Cardiac muscle cell (in vitro differentiated cells and primary cell): ENCODE measurements at regions not wholly inside any gene's neighbourhood (a gene's known extent, or its start where the extent isn't known, plus 50 kb on each side); places are given as distances from the start of the nearest gene placed in this dataset.

Experiments used
- DNase-seq, 2 donors: peaks; one replicate each; pipeline versions ENCODE4 v3.0.0 to v3.0.0-alpha.2; 2010 to 2017; ENCODE audit warnings: low read depth in 1 of 2, low spot score in 1 of 2
- H3K27ac ChIP-seq: fragments of 200-600 bp; sonication (generic); 2 replicates; pipeline ENCODE4 v1.5.1; 2016
- H3K27me3 ChIP-seq: fragments of 200-600 bp; sonication (generic); 2 replicates; pipeline ENCODE4 v1.6.0; 2016; ENCODE audit warnings: control low read depth
- H3K36me3 ChIP-seq: fragments of 200-600 bp; sonication (generic); 2 replicates; pipeline ENCODE4 v1.5.1; 2016; ENCODE audit warnings: control low read depth
- H3K4me1 ChIP-seq: fragments of 200-600 bp; sonication (generic); 2 replicates; pipeline ENCODE4 v1.8.1; 2017; ENCODE audit warnings: low read depth, mild to moderate bottlenecking, mixed run types
- H3K4me3 ChIP-seq: fragments of 200-600 bp; sonication (generic); 2 replicates; pipeline ENCODE4 v1.5.1; 2016; ENCODE audit warnings: mild to moderate bottlenecking
- H3K9me3 ChIP-seq: fragments of 200-600 bp; sonication (generic); 2 replicates; pipeline ENCODE4 v1.5.1; 2017; ENCODE audit warnings: low read depth, mild to moderate bottlenecking, control low read depth
- TF ChIP-seq, protein P1 (sequence below): IDR thresholded peaks from 2 replicates; pipeline ENCODE4 v1.5.1; 2012; ENCODE audit warnings: low read depth, mild to moderate bottlenecking, low read length

- TF ChIP-seq, protein P1, sequence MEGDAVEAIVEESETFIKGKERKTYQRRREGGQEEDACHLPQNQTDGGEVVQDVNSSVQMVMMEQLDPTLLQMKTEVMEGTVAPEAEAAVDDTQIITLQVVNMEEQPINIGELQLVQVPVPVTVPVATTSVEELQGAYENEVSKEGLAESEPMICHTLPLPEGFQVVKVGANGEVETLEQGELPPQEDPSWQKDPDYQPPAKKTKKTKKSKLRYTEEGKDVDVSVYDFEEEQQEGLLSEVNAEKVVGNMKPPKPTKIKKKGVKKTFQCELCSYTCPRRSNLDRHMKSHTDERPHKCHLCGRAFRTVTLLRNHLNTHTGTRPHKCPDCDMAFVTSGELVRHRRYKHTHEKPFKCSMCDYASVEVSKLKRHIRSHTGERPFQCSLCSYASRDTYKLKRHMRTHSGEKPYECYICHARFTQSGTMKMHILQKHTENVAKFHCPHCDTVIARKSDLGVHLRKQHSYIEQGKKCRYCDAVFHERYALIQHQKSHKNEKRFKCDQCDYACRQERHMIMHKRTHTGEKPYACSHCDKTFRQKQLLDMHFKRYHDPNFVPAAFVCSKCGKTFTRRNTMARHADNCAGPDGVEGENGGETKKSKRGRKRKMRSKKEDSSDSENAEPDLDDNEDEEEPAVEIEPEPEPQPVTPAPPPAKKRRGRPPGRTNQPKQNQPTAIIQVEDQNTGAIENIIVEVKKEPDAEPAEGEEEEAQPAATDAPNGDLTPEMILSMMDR: no peak
- H3K4me3 ChIP-seq: no peak overlapping the region
- no peaks in the 10 kb centered on the region for H3K9me3 ChIP-seq
- no peak for DNase-seq
- no peak overlapping the region for H3K27ac ChIP-seq
- no peaks in the 10 kb centered on the region for H3K27me3 ChIP-seq
- no peaks in the 10 kb centered on the region for H3K36me3 ChIP-seq
- H3K4me1 ChIP-seq: no peaks in the 10 kb centered on the region
Observed at GRCh38 chr4:43282534-43282933, 390.0 kb downstream of the GRXCR1 start.

DNA sequence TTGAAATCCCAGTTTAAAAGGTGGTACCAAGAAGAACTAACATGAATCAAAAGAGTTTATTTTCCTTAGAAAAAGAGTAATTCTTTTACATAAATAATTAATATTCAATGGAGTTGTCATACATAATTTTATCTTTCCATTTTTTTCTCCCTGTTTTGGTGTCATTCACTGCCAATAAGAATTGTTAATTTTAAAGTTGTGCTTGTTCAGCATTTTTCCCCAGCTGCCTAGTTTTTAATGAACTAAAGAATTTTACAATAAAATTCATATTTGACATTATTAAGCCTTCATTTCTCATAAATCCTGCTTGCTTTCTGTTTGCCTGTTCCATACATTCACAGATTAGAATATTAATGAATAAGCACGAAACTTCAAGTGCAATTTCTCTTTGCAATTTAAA lies 393.6 kb downstream of the GRXCR1 start:
- TF ChIP-seq, protein P1: no peak

GRCh38 chr4:43296946-43297528 lies 404.5 kb downstream of the GRXCR1 start:
- Histone ChIP-seq H3K4me1 (no peaks in the 10 kb centered on the region), H3K36me3 (no peaks in the 10 kb centered on the region), H3K27ac (no peak overlapping the region), H3K27me3 (no peaks in the 10 kb centered on the region), H3K9me3 (no peaks in the 10 kb centered on the region), H3K4me3 (no peak overlapping the region)
- TF ChIP-seq, protein P1: no peak
- DNase-seq: no peak

More for the DNA sequence above, 393.6 kb downstream of the GRXCR1 start:
- Histone ChIP-seq H3K9me3 (no peaks in the 10 kb centered on the region), H3K27ac (no peak overlapping the region), H3K4me1 (no peaks in the 10 kb centered on the region), H3K27me3 (no peaks in the 10 kb centered on the region), H3K4me3 (no peak overlapping the region), H3K36me3 (no peaks in the 10 kb centered on the region)
- no peak for DNase-seq

- Histone ChIP-seq H3K27me3 (no peaks in the 10 kb centered on the region), H3K36me3 (no peaks in the 10 kb centered on the region), H3K9me3 (no peaks in the 10 kb centered on the region), H3K4me1 (no peaks in the 10 kb centered on the region), H3K27ac (no peak overlapping the region), H3K4me3 (no peak overlapping the region)
- TF ChIP-seq, protein P1: no peak
- DNase-seq: no peak
Observed at GRCh38 chr4:43316813-43317212, 424.3 kb downstream of the GRXCR1 start.

DNA sequence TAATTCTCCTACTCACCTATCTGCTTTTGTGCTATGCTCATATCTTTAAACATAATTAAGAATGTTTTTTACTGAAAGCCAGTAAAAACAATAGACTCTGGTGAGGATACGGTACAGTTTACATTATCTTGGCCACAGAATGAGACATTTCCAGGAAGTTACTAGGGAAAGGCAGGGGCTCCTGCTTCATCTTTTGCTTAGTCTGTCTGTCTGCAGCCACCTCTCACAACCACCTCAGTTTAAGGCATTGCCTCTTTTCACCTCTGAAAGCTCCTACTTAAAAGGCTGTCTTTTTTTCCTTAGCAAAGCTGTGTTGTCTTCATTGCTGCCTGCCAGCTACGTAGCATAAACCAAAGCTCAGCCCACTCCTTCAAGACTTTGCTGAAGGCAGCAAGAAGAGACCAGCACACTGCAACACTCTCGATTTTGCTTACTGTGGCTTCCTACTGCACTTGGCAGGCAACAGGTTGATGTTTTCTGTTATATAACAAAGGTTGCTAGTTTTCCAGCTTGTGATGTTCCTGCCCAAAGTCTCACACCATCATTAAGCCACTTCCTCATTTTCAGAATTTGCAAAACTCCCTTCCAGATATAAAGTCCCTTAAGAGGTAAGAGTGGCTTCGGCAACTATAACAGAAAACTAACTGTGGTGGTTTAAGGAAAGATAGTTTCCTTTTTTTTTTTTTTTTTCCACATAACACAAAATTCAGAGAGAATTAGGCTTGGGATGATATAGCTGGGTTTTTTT lies 432.9 kb downstream of the GRXCR1 start:
- peak in 1 of 2 donors; percentile 13 for DNase-seq

More for the DNA sequence above, 432.9 kb downstream of the GRXCR1 start:
- Histone ChIP-seq H3K36me3 (no peaks in the 10 kb centered on the region), H3K9me3 (no peaks in the 10 kb centered on the region), H3K27ac (no peak overlapping the region), H3K4me3 (no peak overlapping the region), H3K27me3 (no peaks in the 10 kb centered on the region), H3K4me1 (no peaks in the 10 kb centered on the region)
- TF ChIP-seq, protein P1: no peak
